ENCODE measurements at regions not wholly inside any gene's neighbourhood (a gene's known extent, or its start where the extent isn't known, plus 50 kb on each side); places are given as distances from the start of the nearest gene placed in this dataset.

GRCh38 chr15:70220490-70221096, 122.9 kb upstream of the TLE3 start (continued):
- no peak for TF ChIP-seq ZNF696 (CRISPR knock-in tag; conservative IDR thresholded peaks at IDR 0.05)
- TF ChIP-seq ZNF592 (IDR thresholded peaks at IDR 0.05): no peak

GRCh38 chr15:70219966-70220365, 122.2 kb upstream of the TLE3 start:
- Histone ChIP-seq H3K4me1 (replicated peaks in 1 of 2; ENCODE audit: control insufficient read depth in 2 of 2, insufficient read depth in 2 of 2, low read length in 2 of 2) (no peaks in the 10 kb centered on the region), H3K9ac (ENCODE audit: insufficient read depth in 1 of 2, low read depth in 2 of 2, low read length in 2 of 2) (no peak overlapping the region), H4K20me1 (replicated peaks; ENCODE audit: control insufficient read depth, insufficient read depth, low read length) (no peaks in the 10 kb centered on the region), H3K27me3 (ENCODE audit: control insufficient read depth in 2 of 2, insufficient read depth in 2 of 2, low read length in 2 of 2) (peaks cover 2 to 22% of the 10 kb centered on the region in 2 experiments; a peak in 2 of 5 replicates), H3K36me3 (ENCODE audit: control insufficient read depth, insufficient read depth, low read length) (no peaks in the 10 kb centered on the region), H3K9me3 (replicated peaks; ENCODE audit: control insufficient read depth, insufficient read depth, low read depth, low read length) (no peaks in the 10 kb centered on the region), H3K27ac (ENCODE audit: extremely low read depth, low read depth, low read length) (no peak overlapping the region), H3K9me1 (ENCODE audit: control insufficient read depth, insufficient read depth, low read length) (no peaks in the 10 kb centered on the region), H3K79me2 (ENCODE audit: control insufficient read depth, insufficient read depth, low read length) (no peaks in the 10 kb centered on the region), H2AFZ (ENCODE audit: low read depth, low read length) (no peak overlapping the region), H3K4me3 (no peak overlapping the region), H3K4me2 (ENCODE audit: insufficient read depth, low read length) (no peak overlapping the region)
- FAIRE-seq (no peak), ATAC-seq (no peak), DNase-seq (ENCODE audit: extremely low read depth in 1 of 4, low spot score in 3 of 4) (no peak)
- CTCF ChIA-PET (ENCODE audit: low intra/inter-chr PET ratio): no interaction called here
- no TSS peak for BruUV-seq (replicated peaks)
- POLR2A ChIA-PET: interaction anchor here (0.6 kb wide), 1 partner anchor 1904 kb away, joined by 3 read pairs; no protein-coding TSS in a partner anchor
- 0% methylated on average over 6 of the region's 6 CpGs for WGBS (ENCODE audit: insufficient coverage, low coverage, missing lambda C conversion rate)
- intact Hi-C loops (cut with micrococcal nuclease) (no loop called here), in situ Hi-C loops (cut with MboI) (no loop called here)
- TF ChIP-seq VEZF1 (CRISPR knock-in tag; IDR thresholded peaks at IDR 0.05) (no peak), PURB (CRISPR knock-in tag; IDR thresholded peaks at IDR 0.05; ENCODE audit: low read depth) (no peak), XRCC5 (IDR thresholded peaks at IDR 0.05; ENCODE audit: low read depth, low read length) (no peak), CBFA2T3 (IDR thresholded peaks at IDR 0.05) (no peak), GTF2E2 (tag; IDR thresholded peaks at IDR 0.05) (no peak), TEAD2 (tag; IDR thresholded peaks at IDR 0.05) (no peak), ELF1 (tag; IDR thresholded peaks at IDR 0.05) (no peak), ZNF444 (CRISPR knock-in tag; IDR thresholded peaks at IDR 0.05) (no peak), POLR2A (conservative IDR thresholded peaks at IDR 0.05) (no peak), SRSF9 (IDR thresholded peaks at IDR 0.05; ENCODE audit: borderline replicate concordance, low read depth, low read length) (no peak), ZNF134 (CRISPR knock-in tag; conservative IDR thresholded peaks at IDR 0.05) (no peak), C11orf30 (IDR thresholded peaks at IDR 0.05; ENCODE audit: low read depth) (no peak), ZBTB9 (CRISPR knock-in tag; IDR thresholded peaks at IDR 0.05) (no peak), HMG20B (CRISPR knock-in tag; IDR thresholded peaks at IDR 0.05) (no peak), ZNF3 (CRISPR knock-in tag; IDR thresholded peaks at IDR 0.05) (no peak)
